ENCODE measurements at regions not wholly inside any gene's neighbourhood (a gene's known extent, or its start where the extent isn't known, plus 50 kb on each side); places are given as distances from the start of the nearest gene placed in this dataset.

- 77 to 89% methylated on average over 3 to 4 of the region's 7 CpGs for WGBS, 2 donors (ENCODE audit: low coverage in 1 of 2)
- peaks cover 10% of the 10 kb centered on the region for H3K27me3 ChIP-seq
- H3K36me3 ChIP-seq = no peaks in the 10 kb centered on the region
- H3K4me1 ChIP-seq = peaks cover 0 to 13% (median 0%) of the 10 kb centered on the region in 3 donors
- H3K4me3 ChIP-seq = no peak overlapping the region
- no peak for TF ChIP-seq EP300 (IDR thresholded peaks at IDR 0.05)
- TF ChIP-seq, protein P1, sequence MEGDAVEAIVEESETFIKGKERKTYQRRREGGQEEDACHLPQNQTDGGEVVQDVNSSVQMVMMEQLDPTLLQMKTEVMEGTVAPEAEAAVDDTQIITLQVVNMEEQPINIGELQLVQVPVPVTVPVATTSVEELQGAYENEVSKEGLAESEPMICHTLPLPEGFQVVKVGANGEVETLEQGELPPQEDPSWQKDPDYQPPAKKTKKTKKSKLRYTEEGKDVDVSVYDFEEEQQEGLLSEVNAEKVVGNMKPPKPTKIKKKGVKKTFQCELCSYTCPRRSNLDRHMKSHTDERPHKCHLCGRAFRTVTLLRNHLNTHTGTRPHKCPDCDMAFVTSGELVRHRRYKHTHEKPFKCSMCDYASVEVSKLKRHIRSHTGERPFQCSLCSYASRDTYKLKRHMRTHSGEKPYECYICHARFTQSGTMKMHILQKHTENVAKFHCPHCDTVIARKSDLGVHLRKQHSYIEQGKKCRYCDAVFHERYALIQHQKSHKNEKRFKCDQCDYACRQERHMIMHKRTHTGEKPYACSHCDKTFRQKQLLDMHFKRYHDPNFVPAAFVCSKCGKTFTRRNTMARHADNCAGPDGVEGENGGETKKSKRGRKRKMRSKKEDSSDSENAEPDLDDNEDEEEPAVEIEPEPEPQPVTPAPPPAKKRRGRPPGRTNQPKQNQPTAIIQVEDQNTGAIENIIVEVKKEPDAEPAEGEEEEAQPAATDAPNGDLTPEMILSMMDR (IDR thresholded peaks at IDR 0.05) = no peak
- ATAC-seq = no peak
- H3K27ac ChIP-seq = no peak overlapping the region
- H3K9me3 ChIP-seq = no peaks in the 10 kb centered on the region
These were observed 123.2 kb upstream of the GLI2 start for GRCh38 chr2:120612471-120612870.

- no peak for ATAC-seq
- TF ChIP-seq POLR2A (IDR thresholded peaks at IDR 0.05) = no peak
- no peak for TF ChIP-seq EP300 (IDR thresholded peaks at IDR 0.05)
- TF ChIP-seq, protein P1 (IDR thresholded peaks at IDR 0.05) = no peak
- no peak for TF ChIP-seq POLR2AphosphoS5 (IDR thresholded peaks at IDR 0.05)
- 84 to 95% methylated on average over 5 to 6 of the region's 7 CpGs for WGBS, 2 donors (ENCODE audit: low coverage in 1 of 2)
- Histone ChIP-seq H3K36me3 (no peaks in the 10 kb centered on the region), H3K4me3 (no peak overlapping the region), H3K27ac (no peak overlapping the region), H3K27me3 (peaks cover 10% of the 10 kb centered on the region), H3K9me3 (no peaks in the 10 kb centered on the region), H3K4me1 (peaks cover 0 to 13% (median 0%) of the 10 kb centered on the region in 3 donors)
These were observed 122.7 kb upstream of the GLI2 start for GRCh38 chr2:120612931-120613330.

- Histone ChIP-seq H3K27me3 (peaks cover 10% of the 10 kb centered on the region), H3K4me1 (peaks cover 0 to 13% (median 0%) of the 10 kb centered on the region in 3 donors), H3K4me3 (no peak overlapping the region), H3K9me3 (no peaks in the 10 kb centered on the region), H3K27ac (no peak overlapping the region), H3K36me3 (no peaks in the 10 kb centered on the region)
- TF ChIP-seq, protein P1 (IDR thresholded peaks at IDR 0.05) = no peak
- TF ChIP-seq POLR2A (IDR thresholded peaks at IDR 0.05) (no peak), EP300 (IDR thresholded peaks at IDR 0.05) (no peak), POLR2AphosphoS5 (IDR thresholded peaks at IDR 0.05) (no peak)
- 37 to 51% methylated on average over 10 to 15 of the region's 29 CpGs for WGBS, 2 donors (ENCODE audit: low coverage in 1 of 2)
- no peak for ATAC-seq
These were observed 121.7 kb upstream of the GLI2 start for GRCh38 chr2:120613742-120614571.

- Histone ChIP-seq H3K4me1 (peaks cover 0 to 13% (median 0%) of the 10 kb centered on the region in 3 donors), H3K27ac (no peak overlapping the region), H3K4me3 (no peak overlapping the region), H3K27me3 (peaks cover 10% of the 10 kb centered on the region), H3K9me3 (no peaks in the 10 kb centered on the region), H3K36me3 (no peaks in the 10 kb centered on the region)
- ATAC-seq = no peak
- WGBS, 2 donors (ENCODE audit: low coverage in 1 of 2) = no CpG with 5 or more reads among the region's 13 CpGs
- TF ChIP-seq, protein P1 (IDR thresholded peaks at IDR 0.05) = no peak
- no peak for TF ChIP-seq EP300 (IDR thresholded peaks at IDR 0.05)
- TF ChIP-seq POLR2A (IDR thresholded peaks at IDR 0.05) = no peak
- no peak for TF ChIP-seq POLR2AphosphoS5 (IDR thresholded peaks at IDR 0.05)
These were observed 120.8 kb upstream of the GLI2 start for GRCh38 chr2:120614901-120615300.

- peaks cover 0 to 13% (median 0%) of the 10 kb centered on the region in 3 donors for H3K4me1 ChIP-seq
- no peak overlapping the region for H3K27ac ChIP-seq
- ATAC-seq = no peak
- H3K4me3 ChIP-seq = no peak overlapping the region
- WGBS, 2 donors (ENCODE audit: low coverage in 1 of 2) = 83% methylated on average over 1 of the region's 3 CpGs; no CpG with 5 or more reads in 1 of the 2 donors
- no peaks in the 10 kb centered on the region for H3K9me3 ChIP-seq
- no peak for TF ChIP-seq POLR2AphosphoS5 (IDR thresholded peaks at IDR 0.05)
- no peak for TF ChIP-seq POLR2A (IDR thresholded peaks at IDR 0.05)
- no peak for TF ChIP-seq EP300 (IDR thresholded peaks at IDR 0.05)
- TF ChIP-seq, protein P1 (IDR thresholded peaks at IDR 0.05) = no peak
- H3K27me3 ChIP-seq = peaks cover 10% of the 10 kb centered on the region
- no peaks in the 10 kb centered on the region for H3K36me3 ChIP-seq
These were observed 119.4 kb upstream of the GLI2 start for GRCh38 chr2:120616261-120616660.

All from gastroesophageal sphincter (tissue), 4 donors.